ENCODE measurements at regions not wholly inside any gene's neighbourhood (a gene's known extent, or its start where the extent isn't known, plus 50 kb on each side); places are given as distances from the start of the nearest gene placed in this dataset.
"Not testable (repeated sequence)": the region's sequence is repeated elsewhere in the genome, so short reads cannot be mapped to it uniquely, and the experiment has no call there.

DNA sequence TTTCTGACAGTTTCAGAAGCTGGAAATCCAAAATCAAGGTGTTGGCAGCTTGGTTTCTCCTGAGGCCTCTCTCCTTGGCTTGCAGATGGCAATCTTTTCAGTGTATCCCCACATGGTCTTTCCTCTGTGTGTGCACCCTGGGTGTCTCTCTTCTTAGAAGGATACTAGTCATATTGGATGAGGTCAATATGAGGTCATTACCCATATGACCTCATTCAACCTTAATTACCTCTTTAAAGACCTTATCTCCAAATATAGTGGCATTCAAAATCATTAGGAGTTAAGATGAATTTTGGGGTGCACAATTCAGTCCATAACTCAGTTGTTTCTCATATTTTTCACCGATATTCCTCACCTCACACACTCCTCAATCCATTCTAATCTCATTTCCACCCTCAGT lies 92.4 kb upstream of the TGM3 start:
- Mint-ChIP-seq H3K27me3 (peaks cover 15% of the 10 kb centered on the region), H3K9me3 (no peaks in the 10 kb centered on the region)
- ATAC-seq, result no peak

DNA sequence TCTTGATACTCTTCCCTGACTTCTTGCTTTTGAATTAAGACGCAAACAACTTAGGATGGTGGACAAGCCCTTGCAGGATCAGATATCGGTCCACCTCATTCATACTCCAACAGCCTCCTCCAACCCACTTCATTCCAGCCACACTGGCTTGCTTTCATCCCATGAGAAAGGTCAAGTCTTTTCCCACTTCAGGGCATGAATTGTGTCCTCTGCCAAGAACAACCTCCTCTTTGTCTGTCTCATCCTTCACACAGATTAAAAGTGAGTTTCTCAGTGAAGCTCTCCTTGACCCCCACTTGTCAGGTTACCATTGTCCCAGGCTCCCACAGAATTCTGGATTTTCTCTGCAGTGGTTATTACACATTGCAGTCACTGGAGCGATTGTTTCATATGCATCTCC lies 91.8 kb upstream of the TGM3 start:
- no peak overlapping the region for H3K27ac Mint-ChIP-seq
- no peak overlapping the region for H3K4me3 Mint-ChIP-seq
- H3K9me3 Mint-ChIP-seq, result no peaks in the 10 kb centered on the region
- peaks cover 15% of the 10 kb centered on the region for H3K27me3 Mint-ChIP-seq
- peaks cover 8% of the 10 kb centered on the region for H3K4me1 Mint-ChIP-seq
- DNase-seq (no peak), ATAC-seq (no peak)

More for the DNA sequence above, 92.4 kb upstream of the TGM3 start:
- H3K27ac Mint-ChIP-seq, result no peak overlapping the region
- H3K4me3 Mint-ChIP-seq, result no peak overlapping the region
- H3K4me1 Mint-ChIP-seq, result peaks cover 8% of the 10 kb centered on the region
- no peak for DNase-seq

DNA sequence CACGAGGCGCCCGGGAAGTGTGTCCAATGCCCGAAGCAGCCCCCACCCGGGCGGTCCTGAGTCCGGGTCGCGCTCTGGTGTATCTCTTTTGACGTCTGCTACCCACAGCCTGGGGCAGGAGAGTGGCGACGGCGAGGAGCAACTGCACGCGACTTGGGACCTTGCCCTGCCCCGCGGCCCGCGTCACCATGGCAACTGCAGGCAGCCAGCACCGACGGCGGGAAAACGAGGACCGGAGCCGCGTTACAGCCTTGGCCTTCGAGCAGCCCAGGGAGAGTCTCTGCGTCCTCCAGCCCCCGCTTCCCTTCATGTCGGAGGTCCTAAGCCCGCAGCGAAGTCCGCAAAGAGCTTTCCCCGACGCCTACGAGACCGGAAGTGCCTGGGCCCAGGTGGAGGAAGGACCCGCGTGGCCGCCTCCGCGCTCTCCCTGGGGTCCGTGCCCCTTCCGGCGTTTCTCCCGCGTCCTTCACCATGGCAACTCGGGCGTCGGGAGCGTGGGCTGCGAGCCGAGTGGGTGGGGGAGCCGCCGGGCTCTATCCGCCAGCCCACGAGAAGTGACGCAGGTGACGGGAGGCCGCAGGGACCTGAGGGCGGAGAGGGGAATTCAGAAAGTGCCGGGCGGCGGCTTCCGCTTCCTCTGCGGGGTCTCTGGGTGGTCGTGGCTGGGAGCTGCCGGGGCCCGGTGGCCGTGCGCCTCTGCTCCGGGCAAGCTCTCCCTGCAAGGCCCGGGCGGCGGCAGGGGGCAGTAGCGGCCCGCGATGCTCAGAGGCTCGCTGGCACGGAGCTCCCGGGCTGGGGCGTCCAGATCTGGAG lies 88.6 kb upstream of the TGM3 start:
- DNase-seq (peak; percentile 73 to 83), ATAC-seq (peak; percentile 88)
- peak overlapping the region; percentile 51 to 80 for H3K27ac Mint-ChIP-seq
- H3K27me3 Mint-ChIP-seq, result peaks cover 13% of the 10 kb centered on the region
- H3K4me1 Mint-ChIP-seq, result peaks cover 8% of the 10 kb centered on the region
- H3K9me3 Mint-ChIP-seq, result no peaks in the 10 kb centered on the region
- H3K4me3 Mint-ChIP-seq, result peak overlapping the region; percentile 88 to 91

DNA sequence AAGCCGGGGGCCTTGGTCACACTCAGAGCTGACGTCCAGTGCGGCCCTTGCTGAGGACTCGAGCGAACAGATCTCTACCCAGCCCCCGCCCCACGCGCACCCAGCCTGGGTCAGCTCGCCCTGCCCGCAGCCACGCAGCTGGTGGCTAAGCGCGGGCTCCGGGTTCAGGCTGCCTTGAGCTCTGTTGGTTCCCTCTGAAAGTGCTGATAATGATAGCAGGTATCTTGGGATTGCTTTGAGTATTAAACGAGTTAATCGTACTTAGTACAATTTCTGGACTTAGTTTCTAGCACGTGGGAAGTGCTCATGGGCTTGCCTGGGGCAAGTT lies 88.1 kb upstream of the TGM3 start:
- peak overlapping the region; percentile 88 to 91 for H3K4me3 Mint-ChIP-seq
- H3K27ac Mint-ChIP-seq, result peak overlapping the region; percentile 51 to 80
- no peaks in the 10 kb centered on the region for H3K9me3 Mint-ChIP-seq
- ATAC-seq, result no peak
- peaks cover 8% of the 10 kb centered on the region for H3K4me1 Mint-ChIP-seq
- H3K27me3 Mint-ChIP-seq, result peaks cover 13% of the 10 kb centered on the region
- DNase-seq, result no peak

DNA sequence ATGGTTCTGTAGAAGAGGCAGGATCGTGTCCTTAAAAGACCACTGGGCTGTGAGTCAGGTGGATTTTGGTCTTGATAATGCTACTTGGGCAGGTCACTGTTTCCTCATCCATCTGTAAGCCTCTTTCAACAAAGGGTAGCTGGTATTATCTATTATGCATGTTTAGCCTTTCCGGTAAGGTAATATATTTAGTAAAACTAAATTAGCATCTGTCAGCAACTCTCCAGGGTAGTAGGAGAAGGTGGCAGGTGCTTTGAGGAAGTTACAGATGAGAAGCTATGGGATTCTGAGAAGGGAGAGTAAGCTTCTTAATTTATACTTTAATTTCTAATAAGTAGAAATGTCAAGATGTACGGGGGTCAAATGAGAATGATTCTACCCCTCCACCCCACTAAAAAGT lies 86.9 kb upstream of the TGM3 start:
- H3K27me3 Mint-ChIP-seq, result peaks cover 13% of the 10 kb centered on the region
- ATAC-seq, result no peak
- no peak overlapping the region for H3K4me3 Mint-ChIP-seq

DNA sequence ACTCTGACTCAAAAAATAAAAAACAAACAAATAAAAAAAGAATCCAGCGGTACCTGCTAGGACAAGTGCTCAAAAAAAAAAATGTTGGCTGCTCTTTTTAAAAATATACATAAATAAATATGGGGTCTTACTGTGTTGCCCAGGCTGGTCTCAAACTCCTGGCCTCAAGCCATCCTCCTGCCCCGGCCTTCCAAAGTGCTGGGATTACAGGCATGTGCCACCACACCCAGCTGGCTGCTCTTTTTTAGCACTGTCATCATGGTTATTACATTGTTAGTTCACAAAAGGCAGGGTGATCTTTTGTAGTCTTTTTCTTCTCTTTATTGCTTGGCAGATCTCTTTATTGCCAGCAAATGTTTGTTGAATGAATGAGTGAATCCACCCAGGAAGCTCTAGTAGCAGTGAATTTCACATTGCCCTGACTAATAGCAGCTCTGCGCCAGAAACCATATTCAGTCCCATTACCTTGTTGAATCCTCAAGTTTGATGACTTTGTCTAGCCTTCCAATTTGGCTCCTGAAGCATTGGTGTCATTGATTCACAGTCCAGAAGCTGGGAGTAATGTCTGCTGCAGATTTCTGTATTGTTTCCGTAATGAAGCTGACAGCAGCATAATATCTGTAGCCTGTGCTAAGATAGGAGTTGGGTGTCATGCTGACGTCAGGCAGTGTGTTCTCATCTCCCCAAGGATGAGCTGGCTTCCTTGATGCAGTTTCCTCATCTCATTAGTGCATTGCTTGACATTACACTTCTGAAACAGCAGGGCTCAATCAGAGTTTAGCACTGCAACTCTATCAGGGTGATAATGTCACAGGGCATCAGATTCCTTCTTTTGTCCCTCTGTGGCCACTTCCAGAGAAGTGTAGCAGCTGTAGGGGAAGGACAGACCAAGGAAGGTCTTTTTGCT lies 84.9 kb upstream of the TGM3 start:
- DNase-seq (no peak), ATAC-seq (no peak)
- no peak overlapping the region for H3K4me3 Mint-ChIP-seq
- peaks cover 8% of the 10 kb centered on the region for H3K4me1 Mint-ChIP-seq
- no peaks in the 10 kb centered on the region for H3K9me3 Mint-ChIP-seq
- peaks cover 6% of the 10 kb centered on the region for H3K27me3 Mint-ChIP-seq
- no peak overlapping the region for H3K27ac Mint-ChIP-seq

More for the DNA sequence above, 86.9 kb upstream of the TGM3 start:
- Mint-ChIP-seq H3K9me3 (no peaks in the 10 kb centered on the region), H3K4me1 (peaks cover 8% of the 10 kb centered on the region), H3K27ac (no peak overlapping the region)
- no peak for DNase-seq

DNA sequence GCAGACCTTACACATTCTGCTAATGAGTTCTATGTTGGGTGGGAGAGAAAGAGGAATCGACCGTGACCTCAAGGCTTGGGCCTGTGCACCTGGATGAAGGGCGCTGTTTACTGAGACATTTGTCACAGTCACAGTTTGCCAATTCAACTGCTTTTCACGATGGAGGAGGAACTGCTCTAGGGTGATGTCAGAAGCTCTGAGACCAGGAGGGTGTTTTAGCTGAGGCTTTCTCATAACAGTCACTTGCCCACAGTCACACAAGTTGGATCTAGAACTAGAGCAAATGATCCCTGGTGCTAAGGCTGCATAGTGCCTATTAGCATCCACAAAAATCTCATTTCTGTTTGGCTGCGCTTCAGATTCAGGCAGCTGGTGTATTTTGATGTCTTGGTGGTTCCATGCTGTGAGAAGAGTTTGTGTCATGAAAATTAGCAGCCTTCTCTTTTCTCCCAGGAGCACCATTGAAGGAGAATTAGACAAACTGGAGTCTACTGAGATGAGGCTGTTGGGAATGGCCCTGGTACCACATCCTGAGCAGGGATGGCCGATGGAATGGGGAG lies 83.3 kb upstream of the TGM3 start:
- Mint-ChIP-seq H3K9me3 (no peaks in the 10 kb centered on the region), H3K4me1 (no peaks in the 10 kb centered on the region), H3K27ac (no peak overlapping the region), H3K27me3 (peaks cover 6% of the 10 kb centered on the region), H3K4me3 (no peak overlapping the region)
- no peak for ATAC-seq
- DNase-seq, result no peak

DNA sequence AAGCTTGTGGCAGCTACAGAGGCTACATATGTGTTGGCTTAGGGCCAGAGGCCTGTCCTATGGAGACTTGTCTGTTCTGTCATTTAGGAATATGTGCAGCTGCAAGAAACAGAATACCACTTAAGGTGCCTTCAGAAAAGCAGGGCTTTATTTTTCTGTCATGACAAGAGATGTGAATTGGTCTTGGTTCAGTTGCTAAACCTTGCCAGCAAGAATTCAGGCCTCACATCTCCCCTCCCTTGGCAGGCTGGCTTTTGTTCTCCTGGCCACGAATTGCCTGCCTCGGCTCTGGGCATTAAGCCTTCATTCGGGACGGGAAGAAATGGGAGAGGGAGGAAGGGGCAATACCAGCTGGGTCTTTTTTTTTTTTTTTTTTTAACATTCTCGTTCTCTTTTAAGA lies 82.4 kb upstream of the TGM3 start:
- H3K4me3 Mint-ChIP-seq, result no peak overlapping the region
- no peak for DNase-seq
- no peaks in the 10 kb centered on the region for H3K9me3 Mint-ChIP-seq
- H3K27ac Mint-ChIP-seq, result no peak overlapping the region
- H3K4me1 Mint-ChIP-seq, result peaks cover 6% of the 10 kb centered on the region
- H3K27me3 Mint-ChIP-seq, result peaks cover 6% of the 10 kb centered on the region
- no peak for ATAC-seq

DNA sequence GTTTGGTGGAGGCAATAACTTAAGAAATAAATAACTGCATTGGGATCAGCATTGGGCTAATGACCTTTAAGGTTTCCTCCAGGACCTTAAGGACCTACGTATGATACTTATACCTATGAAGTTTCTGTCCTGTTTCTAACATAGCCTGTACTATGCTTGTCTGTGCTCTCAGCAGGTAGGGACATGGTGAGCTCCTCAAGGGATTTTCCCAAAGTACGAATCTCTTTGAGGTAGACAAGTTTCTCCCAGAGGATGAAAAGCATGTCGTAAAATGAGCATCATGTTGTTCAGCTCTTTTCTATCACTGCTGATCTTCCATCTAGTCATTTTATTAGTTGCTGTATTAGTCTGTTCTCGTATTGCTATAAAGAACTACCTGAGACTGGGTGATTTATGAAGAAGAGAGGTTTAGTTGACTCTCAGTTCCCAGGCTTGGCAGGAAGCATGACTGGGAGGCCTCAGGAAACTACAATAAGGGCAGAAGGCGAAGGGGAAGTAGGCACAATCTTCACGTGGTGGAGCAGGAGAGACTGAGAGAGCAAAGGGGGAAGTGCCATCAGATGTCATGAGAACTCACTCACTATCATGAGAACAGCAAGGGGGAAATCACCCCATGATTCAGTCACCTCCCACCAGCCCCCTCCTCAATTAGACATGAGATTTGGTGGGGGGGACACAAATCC lies 77.8 kb upstream of the TGM3 start:
- no peaks in the 10 kb centered on the region for H3K27me3 Mint-ChIP-seq
- peaks cover 14% of the 10 kb centered on the region for H3K4me1 Mint-ChIP-seq
- peak; percentile 26 for ATAC-seq
- peak overlapping the region in 1 of 2 donors; percentile 72 for H3K27ac Mint-ChIP-seq
- H3K9me3 Mint-ChIP-seq, result peaks cover 13 to 15% of the 10 kb centered on the region in 2 donors
- no peak for DNase-seq
- peak overlapping the region in 1 of 2 donors; percentile 33 for H3K4me3 Mint-ChIP-seq

DNA sequence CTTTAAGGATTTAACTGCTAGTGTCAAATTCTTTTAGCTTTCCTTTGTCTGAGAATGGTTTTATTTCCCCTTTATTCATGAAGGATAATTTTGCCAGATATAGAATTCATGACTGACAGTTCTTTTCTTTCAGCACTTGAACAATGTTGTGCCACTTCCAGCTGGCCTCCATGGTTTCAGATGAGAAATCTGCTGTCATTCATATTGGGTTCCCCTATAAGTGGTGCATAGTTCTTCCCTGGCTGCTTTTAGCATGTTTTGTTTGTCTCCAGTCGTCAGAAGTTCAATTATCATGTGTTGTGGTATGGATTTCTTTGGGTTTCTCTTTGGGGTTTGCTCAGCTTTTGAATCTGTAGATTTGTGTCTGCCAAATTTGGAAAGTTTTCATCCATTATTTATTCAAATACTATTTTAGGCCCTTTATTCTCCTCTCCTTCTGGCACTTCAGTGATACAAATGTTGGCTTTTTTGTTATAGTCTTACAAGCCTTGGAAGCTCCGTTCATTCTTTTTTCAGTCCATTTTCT lies 76.3 kb upstream of the TGM3 start:
- DNase-seq (no peak), ATAC-seq (no peak)
- Mint-ChIP-seq H3K4me1 (peaks cover 14% of the 10 kb centered on the region), H3K27ac (no peak overlapping the region), H3K9me3 (peaks cover 13 to 15% of the 10 kb centered on the region in 2 donors), H3K4me3 (no peak overlapping the region), H3K27me3 (no peaks in the 10 kb centered on the region)

DNA sequence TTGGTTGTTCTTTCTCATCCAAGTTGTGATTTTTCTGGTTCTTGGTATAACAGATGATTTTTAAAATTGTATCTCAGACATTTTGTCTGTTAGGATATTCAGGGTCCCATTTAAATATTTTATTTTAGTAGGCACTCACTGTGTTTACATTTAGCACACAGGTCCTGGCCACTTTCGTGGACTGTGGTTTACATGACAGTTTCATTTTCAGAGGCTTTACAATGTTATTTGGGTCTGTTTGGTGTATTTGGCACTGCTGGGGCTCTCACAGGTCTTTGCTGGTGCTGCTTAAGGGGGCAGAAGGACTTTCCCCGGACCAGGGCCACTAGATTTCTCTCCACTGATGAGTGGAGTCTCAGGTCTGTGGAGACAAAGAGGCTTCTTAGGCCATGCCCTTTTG lies 75.5 kb upstream of the TGM3 start:
- Mint-ChIP-seq H3K4me1 (peaks cover 14% of the 10 kb centered on the region), H3K27ac (no peak overlapping the region), H3K9me3 (peaks cover 13 to 15% of the 10 kb centered on the region in 2 donors), H3K4me3 (no peak overlapping the region), H3K27me3 (no peaks in the 10 kb centered on the region)
- ATAC-seq, result no peak
- no peak for DNase-seq

DNA sequence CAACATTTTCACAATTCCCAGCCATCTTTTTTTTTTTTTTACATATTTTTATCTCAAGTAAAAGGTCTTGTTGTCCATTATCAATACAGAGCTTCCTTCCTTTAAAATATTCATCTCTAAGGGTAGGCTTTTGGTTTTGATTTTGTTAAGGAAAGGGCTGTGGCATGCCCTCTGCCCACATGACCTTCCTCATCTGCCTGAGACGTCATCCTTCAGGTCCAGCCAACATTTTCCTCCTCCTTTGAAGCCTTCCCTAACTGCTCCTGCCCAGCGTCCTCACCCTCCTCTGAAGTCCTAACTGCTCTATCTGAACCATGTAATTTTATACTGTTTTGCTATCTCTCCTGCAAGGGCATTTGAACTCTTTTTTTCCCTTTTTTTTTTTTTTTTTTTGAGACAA lies 73.9 kb upstream of the TGM3 start:
- ATAC-seq (no peak), DNase-seq (no peak)
- peak overlapping the region in 1 of 2 donors; percentile 24 for H3K27ac Mint-ChIP-seq
- H3K27me3 Mint-ChIP-seq, result no peaks in the 10 kb centered on the region
- peaks cover 14% of the 10 kb centered on the region for H3K4me1 Mint-ChIP-seq
- peaks cover 13 to 15% of the 10 kb centered on the region in 2 donors for H3K9me3 Mint-ChIP-seq
- no peak overlapping the region for H3K4me3 Mint-ChIP-seq

DNA sequence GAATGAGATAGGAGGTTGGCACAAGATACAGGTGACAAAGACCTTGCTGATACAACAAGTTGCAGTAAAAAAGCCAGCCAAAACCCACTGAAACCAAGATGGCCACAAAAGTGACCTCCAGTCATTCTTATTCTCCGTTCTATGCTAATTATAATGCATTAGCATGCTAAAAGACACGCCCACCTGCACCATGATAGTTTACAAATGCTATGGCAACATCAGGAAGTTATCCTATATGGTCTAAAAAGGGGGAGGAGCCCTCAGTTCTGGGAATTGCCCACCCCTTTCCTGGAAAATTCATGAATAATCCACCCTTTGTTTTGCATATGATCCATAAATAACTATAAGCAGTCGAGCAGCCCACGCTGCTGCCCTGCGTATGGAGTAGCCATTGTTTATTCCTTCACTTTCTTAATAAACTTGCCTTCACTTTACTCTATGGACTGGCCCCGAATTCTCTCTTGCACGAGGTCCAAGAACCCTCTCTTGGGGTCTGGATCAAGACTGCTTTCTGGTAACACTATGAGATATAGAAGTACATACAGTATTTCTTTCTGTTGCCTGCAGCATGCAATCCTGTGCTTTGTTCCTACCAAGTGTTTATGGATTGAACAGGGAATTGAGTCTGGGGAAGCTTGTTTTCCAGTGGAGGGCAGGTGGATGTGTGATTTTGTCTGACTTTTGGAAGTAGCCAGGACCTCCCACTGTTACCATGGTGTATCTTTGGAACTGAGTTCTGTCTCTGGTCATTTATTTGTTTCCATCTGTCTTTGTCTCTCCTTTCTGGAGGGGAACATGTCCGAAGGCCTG lies 72.0 kb upstream of the TGM3 start:
- Mint-ChIP-seq H3K27ac (no peak overlapping the region), H3K4me3 (no peak overlapping the region), H3K27me3 (no peaks in the 10 kb centered on the region), H3K9me3 (peaks cover 11 to 14% of the 10 kb centered on the region in 2 donors), H3K4me1 (peaks cover 4% of the 10 kb centered on the region)
- DNase-seq (no peak), ATAC-seq (no peak)

DNA sequence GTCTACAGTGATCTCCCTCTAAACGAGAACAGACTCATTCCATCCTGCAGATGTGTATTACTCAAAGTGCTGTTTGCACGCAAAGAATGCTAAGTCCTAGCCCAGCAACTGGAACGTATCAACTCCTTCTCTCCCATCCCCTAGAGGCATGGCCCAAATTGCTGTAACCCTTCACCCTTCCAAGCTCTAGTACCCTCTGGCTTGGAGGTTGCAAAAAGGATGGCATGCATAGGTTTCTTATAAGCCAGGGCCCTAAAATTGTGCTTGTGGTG lies 71.5 kb upstream of the TGM3 start:
- no peaks in the 10 kb centered on the region for H3K27me3 Mint-ChIP-seq
- no peak overlapping the region for H3K4me3 Mint-ChIP-seq
- no peaks in the 10 kb centered on the region for H3K4me1 Mint-ChIP-seq
- no peak for ATAC-seq
- H3K9me3 Mint-ChIP-seq, result peaks cover 8% of the 10 kb centered on the region in 2 donors
- no peak for DNase-seq
- no peak overlapping the region for H3K27ac Mint-ChIP-seq

DNA sequence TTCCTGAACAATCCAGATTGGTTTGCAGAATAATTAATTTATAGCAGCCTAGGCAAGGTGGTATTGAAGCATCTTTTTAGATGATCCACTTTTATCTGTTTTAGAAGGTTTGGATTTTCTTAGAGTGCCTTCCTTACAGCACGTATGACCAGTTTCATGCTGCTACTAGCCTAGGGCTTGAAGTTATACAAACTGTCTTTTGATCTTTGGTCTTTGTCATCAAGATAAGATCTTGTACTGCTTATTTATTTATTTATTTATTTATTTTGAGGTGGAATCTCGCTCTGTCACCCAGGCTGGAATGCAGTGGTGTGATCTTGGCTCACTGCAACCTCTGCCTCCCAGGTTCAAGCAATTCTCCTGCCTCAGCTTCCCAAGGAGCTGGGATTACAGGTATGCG lies 68.5 kb upstream of the TGM3 start:
- not testable (repeated sequence) for H3K27ac Mint-ChIP-seq, ATAC-seq, H3K4me1 Mint-ChIP-seq, H3K9me3 Mint-ChIP-seq, DNase-seq, H3K4me3 Mint-ChIP-seq, H3K27me3 Mint-ChIP-seq

Data from stimulated activated naive CD8-positive, alpha-beta T cell treated with anti-CD3 and anti-CD28 coated beads, Interleukin-15, amount 100 ng/mL, for 72 hours (primary cell).